HCT116 (cell line): ENCODE measurements at regions not wholly inside any gene's neighbourhood (a gene's known extent, or its start where the extent isn't known, plus 50 kb on each side); places are given as distances from the start of the nearest gene placed in this dataset.

Experiments
- CTCF ChIP-seq, 3 experiments: fragments of 200-600 bp in 1 of 3; sonication (generic) in 1 of 3; IDR thresholded peaks in 2 of 3; conservative IDR thresholded peaks in 1 of 3; 2 replicates each; pipeline ENCODE4 v1.5.1; 2012 to 2017; ENCODE audit warnings: low read depth in 2 of 3, low read length in 2 of 3, antibody characterized with exemption in 1 of 3, borderline replicate concordance in 1 of 3, control low read depth in 1 of 3, mild to moderate bottlenecking in 1 of 3, mixed read lengths in 1 of 3, mixed run types in 1 of 3, moderate library complexity in 1 of 3; ENCODE audit not compliant: insufficient read depth in 1 of 3
- REST ChIP-seq: IDR thresholded peaks from 2 replicates; pipeline ENCODE4 v1.6.1; 2012; ENCODE audit warnings: low read depth
- SP1 ChIP-seq: IDR thresholded peaks from 2 replicates; pipeline ENCODE4 v1.6.1; 2012; ENCODE audit warnings: low read depth
- YY1 ChIP-seq: IDR thresholded peaks from 2 replicates; pipeline ENCODE4 v1.6.1; 2011; ENCODE audit warnings: low read length, low read depth, moderate library complexity, mild to moderate bottlenecking; ENCODE audit not compliant: insufficient replicate concordance; ENCODE audit errors: extremely low read depth
- ZBTB33 ChIP-seq: IDR thresholded peaks from 2 replicates; pipeline ENCODE4 v1.6.1; 2011; ENCODE audit warnings: mild to moderate bottlenecking, low read length, moderate library complexity; ENCODE audit not compliant: insufficient replicate concordance; ENCODE audit errors: extremely low read depth

GRCh38 chr2:71882949-71883472 lies 264.7 kb downstream of the CYP26B1 start (continued):
- TF ChIP-seq ZBTB33 (no peak), REST (no peak), SP1 (peak; percentile 71), CTCF (IDR thresholded peaks at IDR 0.05 in 2 of 3, conservative IDR thresholded peaks at IDR 0.05 in 1 of 3; ENCODE audit: borderline replicate concordance in 1 of 3, insufficient read depth in 1 of 3, low read depth in 2 of 3, low read length in 2 of 3) (no peak), YY1 (no peak)
